Adrenal gland (tissue), 5 donors: ENCODE measurements at regions not wholly inside any gene's neighbourhood (a gene's known extent, or its start where the extent isn't known, plus 50 kb on each side); places are given as distances from the start of the nearest gene placed in this dataset.

Experiments
- POLR2A ChIP-seq, 2 donors: fragments of 450-650 bp; IDR thresholded peaks; one replicate each; pipeline ENCODE4 v1.6.1; 2017; ENCODE audit warnings: antibody characterized with exemption in 2 of 2, mild to moderate bottlenecking in 2 of 2, moderate library complexity in 1 of 2
- TF ChIP-seq, protein P1 (sequence below), 6 experiments: fragments of 450-650 bp in 4 of 6; fragments of 200-600 bp in 2 of 6; sonication (generic) in 1 of 6; IDR thresholded peaks; 1 replicate in 5 of 6; 2 replicates in 1 of 6; pipeline versions ENCODE4 v1.5.1 to v1.8.0; 2016 to 2021; ENCODE audit warnings: antibody characterized with exemption in 6 of 6, mild to moderate bottlenecking in 2 of 6, moderate library complexity in 1 of 6
- donor health status: DM: no; HTN: no; CAD: no.

DNA sequence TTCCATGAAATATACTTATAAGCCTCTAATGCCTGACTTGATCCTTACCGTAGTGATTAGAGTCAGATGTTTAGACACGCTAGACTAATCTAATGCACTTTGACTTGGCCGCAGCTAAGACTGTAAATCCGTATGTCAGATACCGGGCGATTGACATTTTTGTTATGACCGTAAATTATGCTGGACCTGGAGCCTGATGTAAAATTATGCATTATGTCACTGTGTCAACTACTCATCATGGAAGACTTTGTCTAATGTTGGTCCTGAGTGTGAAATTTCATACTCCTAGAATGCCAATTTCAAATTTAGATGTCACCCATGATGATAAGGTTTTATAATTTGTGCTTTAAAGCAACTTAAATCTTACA lies 123.6 kb upstream of the LIMCH1 start:
- TF ChIP-seq, protein P1, sequence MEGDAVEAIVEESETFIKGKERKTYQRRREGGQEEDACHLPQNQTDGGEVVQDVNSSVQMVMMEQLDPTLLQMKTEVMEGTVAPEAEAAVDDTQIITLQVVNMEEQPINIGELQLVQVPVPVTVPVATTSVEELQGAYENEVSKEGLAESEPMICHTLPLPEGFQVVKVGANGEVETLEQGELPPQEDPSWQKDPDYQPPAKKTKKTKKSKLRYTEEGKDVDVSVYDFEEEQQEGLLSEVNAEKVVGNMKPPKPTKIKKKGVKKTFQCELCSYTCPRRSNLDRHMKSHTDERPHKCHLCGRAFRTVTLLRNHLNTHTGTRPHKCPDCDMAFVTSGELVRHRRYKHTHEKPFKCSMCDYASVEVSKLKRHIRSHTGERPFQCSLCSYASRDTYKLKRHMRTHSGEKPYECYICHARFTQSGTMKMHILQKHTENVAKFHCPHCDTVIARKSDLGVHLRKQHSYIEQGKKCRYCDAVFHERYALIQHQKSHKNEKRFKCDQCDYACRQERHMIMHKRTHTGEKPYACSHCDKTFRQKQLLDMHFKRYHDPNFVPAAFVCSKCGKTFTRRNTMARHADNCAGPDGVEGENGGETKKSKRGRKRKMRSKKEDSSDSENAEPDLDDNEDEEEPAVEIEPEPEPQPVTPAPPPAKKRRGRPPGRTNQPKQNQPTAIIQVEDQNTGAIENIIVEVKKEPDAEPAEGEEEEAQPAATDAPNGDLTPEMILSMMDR (IDR thresholded peaks at IDR 0.05) = no peak
- no peak for TF ChIP-seq POLR2A (IDR thresholded peaks at IDR 0.05)
